Activated CD4-positive, alpha-beta T cell treated with anti-CD3 and anti-CD28 coated beads, Interleukin-2, amount 50 U/mL, for 16 hours (primary cell): ENCODE measurements at regions not wholly inside any gene's neighbourhood (a gene's known extent, or its start where the extent isn't known, plus 50 kb on each side); places are given as distances from the start of the nearest gene placed in this dataset.
"Not testable (repeated sequence)": the region's sequence is repeated elsewhere in the genome, so short reads cannot be mapped to it uniquely, and the experiment has no call there.

Experiments used
- DNase-seq: peaks from one replicate; pipeline ENCODE4 v3.0.0-alpha.2; 2020

- no peak for DNase-seq
These were observed 105.4 kb downstream of the RFX6 start for GRCh38 chr6:116982401-116982800.

GRCh38 chr6:116983375-116983774, 106.3 kb downstream of the RFX6 start:
- no peak for DNase-seq

- no peak for DNase-seq
These were observed 109.8 kb downstream of the RFX6 start for GRCh38 chr6:116986819-116987218.

GRCh38 chr6:116990679-116991078, 113.6 kb downstream of the RFX6 start:
- DNase-seq: no peak

- DNase-seq: no peak
These were observed 115.5 kb downstream of the RFX6 start for GRCh38 chr6:116992546-116992945.

- no peak for DNase-seq
These were observed 117.4 kb downstream of the RFX6 start for GRCh38 chr6:116994447-116994846.

GRCh38 chr6:116996842-116997241, 119.8 kb downstream of the RFX6 start:
- no peak for DNase-seq

GRCh38 chr6:116997496-116997895, 120.5 kb downstream of the RFX6 start:
- DNase-seq: no peak

- no peak for DNase-seq
These were observed 130.6 kb downstream of the RFX6 start for GRCh38 chr6:117007659-117008058.

- DNase-seq: no peak
These were observed 131.6 kb downstream of the RFX6 start for GRCh38 chr6:117008618-117009017.

GRCh38 chr6:117014641-117015473, 137.8 kb downstream of the RFX6 start:
- not testable (repeated sequence) for DNase-seq

GRCh38 chr6:117015474-117015804, 138.4 kb downstream of the RFX6 start:
- not testable (repeated sequence) for DNase-seq

GRCh38 chr6:117018771-117019170, 141.7 kb downstream of the RFX6 start:
- DNase-seq: no peak

- no peak for DNase-seq
These were observed 145.7 kb downstream of the RFX6 start for GRCh38 chr6:117022774-117023173.

GRCh38 chr6:117025310-117025709, 148.3 kb downstream of the RFX6 start:
- no peak for DNase-seq

GRCh38 chr6:117028256-117028655, 151.2 kb downstream of the RFX6 start:
- no peak for DNase-seq

GRCh38 chr6:117034547-117034946, 157.5 kb downstream of the RFX6 start:
- DNase-seq: no peak

- DNase-seq: no peak
These were observed 157.9 kb downstream of the RFX6 start for GRCh38 chr6:117034971-117035370.

GRCh38 chr6:117050301-117050700, 173.3 kb downstream of the RFX6 start:
- DNase-seq: no peak

- DNase-seq: no peak
These were observed 193.2 kb upstream of the VGLL2 start for GRCh38 chr6:117072134-117072533.

GRCh38 chr6:117072781-117073180, 192.6 kb upstream of the VGLL2 start:
- no peak for DNase-seq

- no peak for DNase-seq
These were observed 190.7 kb upstream of the VGLL2 start for GRCh38 chr6:117074672-117075071.

- no peak for DNase-seq
These were observed 190.1 kb upstream of the VGLL2 start for GRCh38 chr6:117075218-117075617.

- DNase-seq: no peak
These were observed 189.3 kb upstream of the VGLL2 start for GRCh38 chr6:117076076-117076475.

- no peak for DNase-seq
These were observed 188.1 kb upstream of the VGLL2 start for GRCh38 chr6:117077300-117077699.
